ENCODE measurements at regions not wholly inside any gene's neighbourhood (a gene's known extent, or its start where the extent isn't known, plus 50 kb on each side); places are given as distances from the start of the nearest gene placed in this dataset.

DNA sequence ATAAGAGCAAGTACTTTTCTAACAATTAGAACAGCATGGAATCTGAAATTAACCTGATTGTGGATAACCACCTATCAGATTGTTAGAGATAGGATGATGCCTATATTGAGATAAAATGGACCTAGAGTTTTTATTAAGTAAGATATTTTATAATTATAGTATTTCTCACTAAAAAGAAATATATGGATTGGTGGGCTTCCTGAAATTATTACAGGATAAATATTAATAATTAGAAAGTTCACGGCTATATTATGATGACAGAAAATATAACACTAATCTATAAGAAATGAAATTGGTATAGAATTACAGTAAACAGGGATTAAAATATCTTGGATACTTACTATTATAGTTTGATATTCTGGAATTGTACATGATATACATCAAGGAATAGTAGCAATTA is 378.0 kb upstream of the SPRY2 start:
- WGBS, result 97% methylated on average over 1 of the region's 1 CpG
- no peak for DNase-seq (ENCODE audit: low read depth in 6 of 9, low spot score in 9 of 9)
- H3K36me3 ChIP-seq (ENCODE audit: control insufficient read depth in 2 of 2, insufficient read depth in 2 of 2, low read length in 1 of 2), result no peaks in the 10 kb centered on the region
- no peaks in the 10 kb centered on the region for H3K27me3 ChIP-seq (ENCODE audit: control insufficient read depth in 2 of 2, insufficient read depth in 1 of 2, low read length in 1 of 2)
- H3K4me3 ChIP-seq (ENCODE audit: low read length in 2 of 2), result no peak overlapping the region
- no peak overlapping the region for H3K27ac ChIP-seq (ENCODE audit: low read depth in 1 of 2, low read length in 1 of 2)
- H3K9me3 ChIP-seq (ENCODE audit: control insufficient read depth in 2 of 2, insufficient read depth in 1 of 2, low read length in 1 of 2), result no peaks in the 10 kb centered on the region
- no peaks in the 10 kb centered on the region for H3K4me1 ChIP-seq (ENCODE audit: control insufficient read depth in 2 of 2, insufficient read depth in 2 of 2, low read length in 2 of 2)

DNA sequence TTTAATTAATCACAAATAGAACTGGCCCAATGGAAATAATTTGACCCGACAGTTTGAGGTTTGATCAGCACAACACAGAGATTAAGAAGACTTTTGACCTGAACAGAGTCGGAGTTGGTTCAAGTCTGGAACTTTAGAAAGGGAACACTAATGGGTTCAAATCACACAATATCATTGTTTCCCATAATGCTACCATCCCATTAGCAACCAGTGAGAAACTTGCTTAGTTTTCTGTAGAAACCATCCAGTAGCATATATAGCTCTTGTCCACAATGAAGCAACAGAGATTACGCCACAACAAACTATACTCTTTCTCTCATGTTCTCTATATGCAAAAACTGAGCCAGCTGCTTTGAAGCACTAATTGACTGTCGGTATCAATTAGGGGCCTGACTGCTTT is 376.9 kb upstream of the SPRY2 start:
- DNase-seq (ENCODE audit: low read depth in 6 of 9, low spot score in 9 of 9), result no peak
- Histone ChIP-seq H3K4me3 (ENCODE audit: low read length in 2 of 2) (no peak overlapping the region), H3K36me3 (ENCODE audit: control insufficient read depth in 2 of 2, insufficient read depth in 2 of 2, low read length in 1 of 2) (no peaks in the 10 kb centered on the region), H3K9me3 (ENCODE audit: control insufficient read depth in 2 of 2, insufficient read depth in 1 of 2, low read length in 1 of 2) (peaks cover 0 to 2% of the 10 kb centered on the region in 2 donors), H3K27ac (ENCODE audit: low read depth in 1 of 2, low read length in 1 of 2) (no peak overlapping the region), H3K4me1 (ENCODE audit: control insufficient read depth in 2 of 2, insufficient read depth in 2 of 2, low read length in 2 of 2) (no peaks in the 10 kb centered on the region), H3K27me3 (ENCODE audit: control insufficient read depth in 2 of 2, insufficient read depth in 1 of 2, low read length in 1 of 2) (no peaks in the 10 kb centered on the region)
- 97% methylated on average over 4 of the region's 4 CpGs for WGBS

DNA sequence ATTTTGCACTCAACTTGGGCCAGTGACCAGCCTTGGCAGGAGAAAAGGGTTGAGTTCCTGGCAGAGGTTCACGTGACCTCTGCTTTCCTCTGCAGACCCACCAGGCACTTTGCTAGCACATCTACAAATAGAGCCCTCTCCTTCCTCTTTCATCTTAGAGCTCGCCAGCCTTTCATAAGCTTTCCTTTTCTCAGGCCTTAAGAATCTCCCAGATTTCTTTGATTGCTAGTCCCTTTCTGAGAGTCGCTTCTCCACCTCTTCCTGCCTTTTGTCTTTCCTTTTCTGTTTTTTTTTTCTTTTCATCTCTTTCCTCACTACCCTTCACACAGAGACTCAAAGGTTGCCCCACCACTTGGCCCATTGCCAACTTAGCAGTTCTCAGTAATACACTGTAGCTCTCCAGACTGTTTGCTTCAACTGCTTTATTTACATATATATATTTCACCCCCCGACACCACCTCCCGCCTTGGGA is 375.7 kb upstream of the SPRY2 start:
- DNase-seq (ENCODE audit: low read depth in 6 of 9, low spot score in 9 of 9), result peak in 2 of 9 donors; percentile 3 to 12
- peak overlapping the region in 1 of 2 donors; percentile 13 for H3K27ac ChIP-seq (ENCODE audit: low read depth in 1 of 2, low read length in 1 of 2)
- 28% methylated on average over 5 of the region's 5 CpGs for WGBS

DNA sequence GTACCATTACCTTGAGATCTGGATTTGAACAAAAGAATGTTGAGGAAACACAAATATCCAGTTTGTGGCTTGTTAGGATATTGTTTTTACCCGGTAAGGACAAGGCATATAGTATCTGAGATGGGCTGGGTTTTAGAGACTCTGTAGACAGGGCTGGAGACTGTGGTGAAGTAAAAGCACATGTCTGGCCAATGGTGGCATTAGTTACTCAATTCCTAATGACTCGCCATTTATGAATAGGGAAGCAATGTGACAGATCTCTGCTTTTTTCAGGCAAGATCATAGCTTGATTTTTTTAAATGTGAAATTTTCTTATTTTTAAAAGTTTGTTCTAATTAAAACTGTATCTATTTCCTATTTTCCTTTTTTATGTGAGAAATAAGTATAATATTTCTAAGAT is 371.1 kb upstream of the SPRY2 start:
- WGBS, result 94% methylated on average over 2 of the region's 2 CpGs
- H3K36me3 ChIP-seq (ENCODE audit: control insufficient read depth in 2 of 2, insufficient read depth in 2 of 2, low read length in 1 of 2), result no peaks in the 10 kb centered on the region
- H3K27me3 ChIP-seq (ENCODE audit: control insufficient read depth in 2 of 2, insufficient read depth in 1 of 2, low read length in 1 of 2), result no peaks in the 10 kb centered on the region
- no peak overlapping the region for H3K4me3 ChIP-seq (ENCODE audit: low read length in 2 of 2)
- H3K27ac ChIP-seq (ENCODE audit: low read depth in 1 of 2, low read length in 1 of 2), result no peak overlapping the region
- no peaks in the 10 kb centered on the region for H3K4me1 ChIP-seq (ENCODE audit: control insufficient read depth in 2 of 2, insufficient read depth in 2 of 2, low read length in 2 of 2)
- no peak for DNase-seq (ENCODE audit: low read depth in 6 of 9, low spot score in 9 of 9)
- H3K9me3 ChIP-seq (ENCODE audit: control insufficient read depth in 2 of 2, insufficient read depth in 1 of 2, low read length in 1 of 2), result peaks cover 0 to 13% of the 10 kb centered on the region in 2 donors

More for the DNA sequence above, 375.7 kb upstream of the SPRY2 start:
- Histone ChIP-seq H3K36me3 (ENCODE audit: control insufficient read depth in 2 of 2, insufficient read depth in 2 of 2, low read length in 1 of 2) (no peaks in the 10 kb centered on the region), H3K27me3 (ENCODE audit: control insufficient read depth in 2 of 2, insufficient read depth in 1 of 2, low read length in 1 of 2) (no peaks in the 10 kb centered on the region), H3K4me1 (ENCODE audit: control insufficient read depth in 2 of 2, insufficient read depth in 2 of 2, low read length in 2 of 2) (no peaks in the 10 kb centered on the region), H3K4me3 (ENCODE audit: low read length in 2 of 2) (no peak overlapping the region), H3K9me3 (ENCODE audit: control insufficient read depth in 2 of 2, insufficient read depth in 1 of 2, low read length in 1 of 2) (peaks cover 0 to 4% of the 10 kb centered on the region in 2 donors)

DNA sequence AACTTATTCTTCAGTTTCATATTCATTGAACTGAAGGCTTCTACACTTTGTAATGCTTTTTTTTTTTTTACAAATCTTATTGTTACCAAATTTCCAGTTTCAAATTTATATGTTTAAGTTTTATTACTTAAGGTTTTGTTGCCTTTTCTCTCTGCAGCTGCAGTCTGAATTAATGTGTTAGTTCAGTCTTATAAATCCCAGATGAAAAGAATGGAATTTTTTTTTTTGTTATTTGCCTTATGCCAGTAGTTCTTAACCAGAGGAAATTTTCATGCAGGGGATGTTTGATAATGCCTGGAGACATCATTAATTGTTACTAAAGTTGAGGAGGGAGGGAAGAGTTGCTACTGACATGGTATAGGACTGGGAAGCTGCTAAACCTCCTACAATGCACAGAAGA is 367.9 kb upstream of the SPRY2 start:
- no peaks in the 10 kb centered on the region for H3K36me3 ChIP-seq (ENCODE audit: control insufficient read depth in 2 of 2, insufficient read depth in 2 of 2, low read length in 1 of 2)
- DNase-seq (ENCODE audit: low read depth in 6 of 9, low spot score in 9 of 9), result no peak
- H3K27me3 ChIP-seq (ENCODE audit: control insufficient read depth in 2 of 2, insufficient read depth in 1 of 2, low read length in 1 of 2), result no peaks in the 10 kb centered on the region
- H3K27ac ChIP-seq (ENCODE audit: low read depth in 1 of 2, low read length in 1 of 2), result no peak overlapping the region
- no peak overlapping the region for H3K4me3 ChIP-seq (ENCODE audit: low read length in 2 of 2)
- H3K9me3 ChIP-seq (ENCODE audit: control insufficient read depth in 2 of 2, insufficient read depth in 1 of 2, low read length in 1 of 2), result peaks cover 0 to 43% of the 10 kb centered on the region in 2 donors
- no peaks in the 10 kb centered on the region for H3K4me1 ChIP-seq (ENCODE audit: control insufficient read depth in 2 of 2, insufficient read depth in 2 of 2, low read length in 2 of 2)

DNA sequence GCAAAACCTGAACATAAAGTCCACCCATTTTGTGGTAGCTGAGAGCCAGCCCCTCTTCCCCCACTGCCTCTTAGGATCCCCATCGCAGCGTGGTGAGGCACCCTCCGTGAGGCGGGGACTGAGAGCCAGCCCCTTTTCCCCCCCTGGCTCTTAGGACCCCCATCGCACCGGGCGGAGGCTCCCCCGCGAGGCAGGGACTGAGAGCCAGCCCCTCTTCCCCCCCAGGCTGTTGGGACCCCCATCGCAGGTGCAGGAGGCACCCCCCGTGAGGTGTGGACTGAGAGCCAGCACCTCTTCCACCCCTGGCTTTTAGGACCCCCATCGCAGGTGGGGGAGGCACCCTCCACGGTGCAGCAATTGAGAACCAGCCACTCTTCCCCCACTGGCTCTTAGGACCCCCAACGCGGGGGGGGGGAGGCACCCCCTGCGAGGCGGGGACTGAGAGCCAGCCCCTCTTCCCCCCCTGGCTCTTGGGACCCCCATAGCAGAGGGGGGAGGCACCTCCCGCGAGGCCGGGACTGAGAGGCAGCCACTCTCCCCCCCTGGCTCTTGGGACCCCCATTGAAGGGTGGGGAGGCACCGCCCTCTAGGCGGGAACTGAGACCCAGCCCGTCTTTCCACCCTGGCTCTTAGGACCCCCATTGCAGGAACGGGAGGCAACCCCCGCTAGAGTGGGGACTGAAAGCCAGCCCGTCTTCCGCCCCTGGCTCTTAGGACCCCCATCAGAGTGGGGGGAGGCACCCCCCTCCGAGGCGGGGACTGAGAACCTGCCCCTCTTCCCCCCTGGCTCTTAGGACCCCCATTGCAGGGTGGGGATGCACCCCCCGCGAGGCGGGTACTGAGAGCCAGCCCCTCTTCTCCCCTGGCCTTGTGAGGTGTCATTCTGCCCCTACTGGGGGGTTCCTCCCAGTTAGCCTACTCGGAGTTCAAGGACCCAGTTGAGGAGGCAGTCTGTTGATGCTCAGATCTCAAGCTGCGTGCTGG is 366.4 kb upstream of the SPRY2 start:
- WGBS, result 93% methylated on average over 34 of the region's 34 CpGs
- DNase-seq (ENCODE audit: low read depth in 6 of 9, low spot score in 9 of 9), result no peak

DNA sequence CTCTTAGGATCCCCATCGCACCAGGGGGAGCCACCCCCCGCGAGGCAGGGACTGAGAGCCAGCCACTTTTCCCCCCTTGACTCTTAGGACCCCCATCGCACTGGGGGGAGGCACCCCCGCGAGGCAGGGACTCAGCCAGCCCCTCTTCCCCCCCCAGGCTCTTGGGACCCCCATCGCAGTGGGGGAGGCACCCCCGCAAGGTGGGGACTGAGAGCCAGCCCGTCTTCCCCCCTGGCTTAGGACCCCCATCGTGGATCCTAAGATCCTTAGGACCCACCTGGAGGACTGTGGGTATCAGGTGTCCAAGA is 365.2 kb upstream of the SPRY2 start:
- Histone ChIP-seq H3K27me3 (ENCODE audit: control insufficient read depth in 2 of 2, insufficient read depth in 1 of 2, low read length in 1 of 2) (no peaks in the 10 kb centered on the region), H3K4me1 (ENCODE audit: control insufficient read depth in 2 of 2, insufficient read depth in 2 of 2, low read length in 2 of 2) (no peaks in the 10 kb centered on the region), H3K27ac (ENCODE audit: low read depth in 1 of 2, low read length in 1 of 2) (no peak overlapping the region), H3K9me3 (ENCODE audit: control insufficient read depth in 2 of 2, insufficient read depth in 1 of 2, low read length in 1 of 2) (peaks cover 0 to 38% of the 10 kb centered on the region in 2 donors), H3K36me3 (ENCODE audit: control insufficient read depth in 2 of 2, insufficient read depth in 2 of 2, low read length in 1 of 2) (no peaks in the 10 kb centered on the region), H3K4me3 (ENCODE audit: low read length in 2 of 2) (no peak overlapping the region)
- no peak for DNase-seq (ENCODE audit: low read depth in 6 of 9, low spot score in 9 of 9)
- WGBS, result 97% methylated on average over 10 of the region's 10 CpGs

More for the DNA sequence above, 366.4 kb upstream of the SPRY2 start:
- no peaks in the 10 kb centered on the region for H3K36me3 ChIP-seq (ENCODE audit: control insufficient read depth in 2 of 2, insufficient read depth in 2 of 2, low read length in 1 of 2)
- H3K4me3 ChIP-seq (ENCODE audit: low read length in 2 of 2), result no peak overlapping the region
- H3K4me1 ChIP-seq (ENCODE audit: control insufficient read depth in 2 of 2, insufficient read depth in 2 of 2, low read length in 2 of 2), result no peaks in the 10 kb centered on the region
- no peaks in the 10 kb centered on the region for H3K27me3 ChIP-seq (ENCODE audit: control insufficient read depth in 2 of 2, insufficient read depth in 1 of 2, low read length in 1 of 2)
- peaks cover 0 to 38% of the 10 kb centered on the region in 2 donors for H3K9me3 ChIP-seq (ENCODE audit: control insufficient read depth in 2 of 2, insufficient read depth in 1 of 2, low read length in 1 of 2)
- H3K27ac ChIP-seq (ENCODE audit: low read depth in 1 of 2, low read length in 1 of 2), result no peak overlapping the region

DNA sequence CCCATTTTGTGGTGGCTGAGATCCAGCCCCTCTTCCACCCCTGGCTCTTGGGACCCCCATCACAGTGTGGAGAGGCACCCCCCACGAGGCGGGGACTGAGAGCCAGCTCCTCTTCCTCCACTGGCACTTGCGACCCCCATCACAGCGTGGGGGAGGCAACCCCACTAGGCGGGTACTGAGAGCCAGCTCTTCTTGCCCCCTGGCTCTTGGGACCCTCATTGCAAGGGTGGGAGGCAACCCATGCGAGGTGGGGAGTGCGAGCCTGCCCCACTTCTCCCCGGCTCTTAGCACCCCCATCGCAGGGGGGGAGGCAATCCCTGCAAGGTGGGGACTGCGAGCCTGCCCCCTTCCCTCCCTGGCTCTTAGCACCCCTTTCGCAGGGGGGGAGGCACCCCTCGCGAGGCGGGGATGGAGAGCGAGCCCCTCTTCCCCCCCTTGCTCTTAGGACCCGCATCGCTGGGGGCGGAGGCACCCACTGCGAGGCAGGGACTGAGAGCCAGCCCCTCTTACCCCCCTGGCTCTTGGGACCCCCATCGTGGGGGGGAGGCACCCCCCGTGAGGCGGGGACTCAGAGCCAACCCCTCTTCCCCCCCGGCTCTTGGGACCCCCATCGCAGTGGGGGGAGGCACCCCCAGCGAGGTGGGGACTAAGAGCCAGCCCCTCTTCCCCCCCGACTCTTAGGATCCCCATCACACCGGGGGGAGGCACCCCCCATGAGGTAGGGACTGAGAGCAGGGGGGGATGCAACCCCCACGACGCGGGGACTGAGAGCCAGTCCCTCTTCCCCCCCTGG is 364.6 kb upstream of the SPRY2 start:
- no peak for DNase-seq (ENCODE audit: low read depth in 6 of 9, low spot score in 9 of 9)

DNA sequence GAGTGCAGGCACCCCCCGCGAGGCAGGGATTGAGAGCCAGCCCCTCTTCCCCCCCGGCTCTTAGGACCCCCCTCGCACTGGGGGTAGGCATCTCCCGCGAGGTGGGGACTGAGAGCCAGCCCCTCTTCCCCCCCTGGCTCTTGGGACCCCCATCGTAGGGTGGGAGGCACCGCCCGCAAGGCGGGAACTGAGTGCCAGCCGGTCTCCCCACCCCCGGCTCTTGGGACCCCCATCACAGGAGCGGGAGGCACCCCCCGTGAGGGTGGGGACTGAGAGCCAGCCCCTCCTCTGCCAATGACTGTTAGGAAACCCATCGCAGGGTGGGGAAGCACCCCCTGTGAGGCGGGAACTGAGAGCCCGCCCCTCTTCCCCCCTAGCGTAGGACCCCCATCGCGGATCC is 363.4 kb upstream of the SPRY2 start:
- no peak for DNase-seq (ENCODE audit: low read depth in 6 of 9, low spot score in 9 of 9)
- Histone ChIP-seq H3K4me1 (ENCODE audit: control insufficient read depth in 2 of 2, insufficient read depth in 2 of 2, low read length in 2 of 2) (no peaks in the 10 kb centered on the region), H3K27ac (ENCODE audit: low read depth in 1 of 2, low read length in 1 of 2) (no peak overlapping the region), H3K36me3 (ENCODE audit: control insufficient read depth in 2 of 2, insufficient read depth in 2 of 2, low read length in 1 of 2) (no peaks in the 10 kb centered on the region), H3K4me3 (ENCODE audit: low read length in 2 of 2) (no peak overlapping the region), H3K27me3 (ENCODE audit: control insufficient read depth in 2 of 2, insufficient read depth in 1 of 2, low read length in 1 of 2) (no peaks in the 10 kb centered on the region), H3K9me3 (ENCODE audit: control insufficient read depth in 2 of 2, insufficient read depth in 1 of 2, low read length in 1 of 2) (peaks cover 0 to 38% of the 10 kb centered on the region in 2 donors)
- WGBS, result 96% methylated on average over 20 of the region's 20 CpGs

More for the DNA sequence above, 364.6 kb upstream of the SPRY2 start:
- H3K27ac ChIP-seq (ENCODE audit: low read depth in 1 of 2, low read length in 1 of 2), result no peak overlapping the region
- no peaks in the 10 kb centered on the region for H3K27me3 ChIP-seq (ENCODE audit: control insufficient read depth in 2 of 2, insufficient read depth in 1 of 2, low read length in 1 of 2)
- 97% methylated on average over 29 of the region's 30 CpGs for WGBS
- H3K9me3 ChIP-seq (ENCODE audit: control insufficient read depth in 2 of 2, insufficient read depth in 1 of 2, low read length in 1 of 2), result peaks cover 0 to 38% of the 10 kb centered on the region in 2 donors
- H3K4me1 ChIP-seq (ENCODE audit: control insufficient read depth in 2 of 2, insufficient read depth in 2 of 2, low read length in 2 of 2), result no peaks in the 10 kb centered on the region
- H3K36me3 ChIP-seq (ENCODE audit: control insufficient read depth in 2 of 2, insufficient read depth in 2 of 2, low read length in 1 of 2), result no peaks in the 10 kb centered on the region
- no peak overlapping the region for H3K4me3 ChIP-seq (ENCODE audit: low read length in 2 of 2)

All from thymus (tissue), 11 donors.